Fibroblast of skin of right quadriceps (primary cell): ENCODE measurements at regions not wholly inside any gene's neighbourhood (a gene's known extent, or its start where the extent isn't known, plus 50 kb on each side); places are given as distances from the start of the nearest gene placed in this dataset.
A peak's percentile ranks its signal among the peaks of the same experiment; 100 is the strongest.

Experiments
- DNase-seq: peaks from one replicate; pipeline ENCODE4 v3.0.0-alpha.2; 2013

- no peak for DNase-seq
These were observed 163.5 kb upstream of the LYZL2 start for GRCh38 chr10:30793093-30793492.

GRCh38 chr10:30792025-30792424 is 162.5 kb upstream of the LYZL2 start:
- DNase-seq: no peak

GRCh38 chr10:30791197-30791611 is 161.7 kb upstream of the LYZL2 start:
- DNase-seq: no peak

- DNase-seq: no peak
These were observed 160.3 kb upstream of the LYZL2 start for GRCh38 chr10:30789806-30790205.

GRCh38 chr10:30788307-30788706 is 158.8 kb upstream of the LYZL2 start:
- DNase-seq: peak; percentile 29

- no peak for DNase-seq
These were observed 157.4 kb upstream of the LYZL2 start for GRCh38 chr10:30786906-30787305.

GRCh38 chr10:30786131-30786530 is 156.6 kb upstream of the LYZL2 start:
- peak; percentile 26 for DNase-seq

GRCh38 chr10:30784897-30785605 is 155.5 kb upstream of the LYZL2 start:
- peak; percentile 66 for DNase-seq

GRCh38 chr10:30784524-30784896 is 155.0 kb upstream of the LYZL2 start:
- peak; percentile 75 for DNase-seq

GRCh38 chr10:30783939-30784501 is 154.5 kb upstream of the LYZL2 start:
- peak; percentile 92 for DNase-seq

- DNase-seq: peak; percentile 82
These were observed 153.2 kb upstream of the LYZL2 start for GRCh38 chr10:30782537-30783461.

- DNase-seq: no peak
These were observed 152.6 kb upstream of the LYZL2 start for GRCh38 chr10:30782157-30782536.

- no peak for DNase-seq
These were observed 152.1 kb upstream of the LYZL2 start for GRCh38 chr10:30781670-30782121.

GRCh38 chr10:30778769-30779168 is 149.2 kb upstream of the LYZL2 start:
- no peak for DNase-seq

- DNase-seq: peak; percentile 91
These were observed 146.4 kb upstream of the LYZL2 start for GRCh38 chr10:30775779-30776591.

GRCh38 chr10:30774261-30774660 is 144.7 kb upstream of the LYZL2 start:
- no peak for DNase-seq

GRCh38 chr10:30773501-30773900 is 143.9 kb upstream of the LYZL2 start:
- DNase-seq: no peak

GRCh38 chr10:30770816-30771215 is 141.3 kb upstream of the LYZL2 start:
- no peak for DNase-seq

GRCh38 chr10:30770229-30770628 is 140.7 kb upstream of the LYZL2 start:
- no peak for DNase-seq

GRCh38 chr10:30769361-30769760 is 139.8 kb upstream of the LYZL2 start:
- DNase-seq: no peak

GRCh38 chr10:30765616-30766015 is 136.1 kb upstream of the LYZL2 start:
- DNase-seq: no peak

- no peak for DNase-seq
These were observed 135.6 kb upstream of the LYZL2 start for GRCh38 chr10:30765022-30765615.
